HepG2 (cell line): ENCODE measurements at regions not wholly inside any gene's neighbourhood (a gene's known extent, or its start where the extent isn't known, plus 50 kb on each side); places are given as distances from the start of the nearest gene placed in this dataset.

Source experiments
- ARNT ChIP-seq: fragments of 450-650 bp; IDR thresholded peaks from 2 replicates; pipeline ENCODE4 v1.6.1; 2017
- ASH2L ChIP-seq: fragments of 300-600, 200-600 bp; sonication (generic); IDR thresholded peaks from 2 replicates; pipeline ENCODE4 v1.7.0; 2017; ENCODE audit warnings: low read depth, mild to moderate bottlenecking, moderate library complexity, mixed read lengths, low read length; ENCODE audit not compliant: insufficient read length
- ELF1 ChIP-seq: sonication (generic); formaldehyde crosslinking; IDR thresholded peaks from 2 replicates; pipeline ENCODE4 v1.4.0; 2020; ENCODE audit warnings: missing genetic modification reagents
- HNRNPLL ChIP-seq: fragments of 200-400 bp; formaldehyde crosslinking; IDR thresholded peaks from 2 replicates; pipeline ENCODE4 v1.6.1; 2017; ENCODE audit warnings: mild to moderate bottlenecking, low read depth, low read length; ENCODE audit not compliant: poor library complexity, severe bottlenecking
- HNRNPUL1 ChIP-seq: fragments of 200-400 bp; formaldehyde crosslinking; IDR thresholded peaks from 2 replicates; pipeline ENCODE4 v1.6.1; 2017; ENCODE audit warnings: low read depth, mild to moderate bottlenecking, low read length, moderate library complexity
- POLR2A ChIP-seq, 2 experiments: IDR thresholded peaks; 2 replicates each; pipeline ENCODE4 v1.6.1; 2011; ENCODE audit warnings: low read depth in 2 of 2, low read length in 2 of 2, mild to moderate bottlenecking in 1 of 2, moderate library complexity in 1 of 2; ENCODE audit not compliant: insufficient read depth in 1 of 2
- STAT5B ChIP-seq: sonication (generic); formaldehyde crosslinking; IDR thresholded peaks from 2 replicates; pipeline ENCODE4 v1.4.0; 2020; ENCODE audit warnings: missing genetic modification reagents
- TRIM24 ChIP-seq: sonication (generic); formaldehyde crosslinking; IDR thresholded peaks from 2 replicates; pipeline ENCODE4 v1.8.0; 2022; ENCODE audit warnings: mild to moderate bottlenecking, missing genetic modification reagents
- ZNF337 ChIP-seq: sonication (generic); formaldehyde crosslinking; IDR thresholded peaks from 2 replicates; pipeline ENCODE4 v1.5.1; 2020; ENCODE audit warnings: missing genetic modification reagents, low read depth, mild to moderate bottlenecking, borderline replicate concordance
- ZNF383 ChIP-seq: sonication (generic); formaldehyde crosslinking; IDR thresholded peaks from 2 replicates; pipeline ENCODE4 v1.4.0; 2020; ENCODE audit warnings: missing genetic modification reagents, mild to moderate bottlenecking, borderline replicate concordance
- ZNF839 ChIP-seq: sonication (generic); formaldehyde crosslinking; IDR thresholded peaks from 2 replicates; pipeline ENCODE4 v1.4.0; 2020; ENCODE audit warnings: missing genetic modification reagents, mild to moderate bottlenecking, borderline replicate concordance
- TF ChIP-seq, protein P1 (sequence below): sonication (generic); formaldehyde crosslinking; conservative IDR thresholded peaks from 2 replicates; pipeline ENCODE4 v1.4.0; 2020; ENCODE audit warnings: missing genetic modification reagents
- TF ChIP-seq, protein P2 (sequence below): IDR thresholded peaks from 2 replicates; pipeline ENCODE4 v1.6.1; 2016; ENCODE audit warnings: missing genetic modification reagents, missing compliant biosample characterization
- TF ChIP-seq, protein P3 (sequence below): sonication (generic); formaldehyde crosslinking; conservative IDR thresholded peaks from 2 replicates; pipeline ENCODE4 v1.4.0; 2020; ENCODE audit warnings: missing genetic modification reagents

DNA sequence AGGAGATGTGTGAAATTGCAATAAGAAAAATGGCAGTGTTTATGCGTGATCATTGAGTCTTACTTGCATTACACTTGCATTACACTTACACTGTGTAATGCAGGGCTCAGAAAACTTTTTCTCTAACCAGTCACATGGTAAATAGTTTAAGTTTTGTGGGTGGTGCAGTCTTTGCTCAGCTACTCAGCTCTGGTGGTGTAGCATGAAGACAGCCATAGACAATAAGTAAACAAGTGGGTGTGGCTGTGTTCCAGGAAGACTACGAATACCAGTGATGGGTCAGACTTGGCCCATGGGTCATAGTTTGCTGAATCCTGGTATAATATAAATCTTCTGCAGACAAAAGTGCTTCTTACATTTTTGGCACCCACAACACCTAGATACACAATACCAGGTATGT is 115.6 kb upstream of the CYP1B1 start:
- TF ChIP-seq ZNF383 (CRISPR knock-in tag) (no peak), ARNT (no peak), HNRNPUL1 (no peak), TRIM24 (CRISPR knock-in tag) (no peak), POLR2A (IDR thresholded peaks at IDR 0.05; ENCODE audit: insufficient read depth in 1 of 2, low read depth in 2 of 2, low read length in 2 of 2) (no peak), ZNF839 (CRISPR knock-in tag) (no peak), HNRNPLL (no peak), ELF1 (no peak), STAT5B (CRISPR knock-in tag) (no peak), ZNF337 (CRISPR knock-in tag) (no peak), ASH2L (no peak)
- TF ChIP-seq, protein P1, sequence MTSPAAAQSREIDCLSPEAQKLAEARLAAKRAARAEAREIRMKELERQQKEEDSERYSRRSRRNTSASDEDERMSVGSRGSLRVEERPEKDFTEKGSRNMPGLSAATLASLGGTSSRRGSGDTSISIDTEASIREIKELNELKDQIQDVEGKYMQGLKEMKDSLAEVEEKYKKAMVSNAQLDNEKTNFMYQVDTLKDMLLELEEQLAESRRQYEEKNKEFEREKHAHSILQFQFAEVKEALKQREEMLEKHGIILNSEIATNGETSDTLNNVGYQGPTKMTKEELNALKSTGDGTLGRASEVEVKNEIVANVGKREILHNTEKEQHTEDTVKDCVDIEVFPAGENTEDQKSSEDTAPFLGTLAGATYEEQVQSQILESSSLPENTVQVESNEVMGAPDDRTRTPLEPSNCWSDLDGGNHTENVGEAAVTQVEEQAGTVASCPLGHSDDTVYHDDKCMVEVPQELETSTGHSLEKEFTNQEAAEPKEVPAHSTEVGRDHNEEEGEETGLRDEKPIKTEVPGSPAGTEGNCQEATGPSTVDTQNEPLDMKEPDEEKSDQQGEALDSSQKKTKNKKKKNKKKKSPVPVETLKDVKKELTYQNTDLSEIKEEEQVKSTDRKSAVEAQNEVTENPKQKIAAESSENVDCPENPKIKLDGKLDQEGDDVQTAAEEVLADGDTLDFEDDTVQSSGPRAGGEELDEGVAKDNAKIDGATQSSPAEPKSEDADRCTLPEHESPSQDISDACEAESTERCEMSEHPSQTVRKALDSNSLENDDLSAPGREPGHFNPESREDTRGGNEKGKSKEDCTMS (CRISPR knock-in tag): no peak
- TF ChIP-seq, protein P2, sequence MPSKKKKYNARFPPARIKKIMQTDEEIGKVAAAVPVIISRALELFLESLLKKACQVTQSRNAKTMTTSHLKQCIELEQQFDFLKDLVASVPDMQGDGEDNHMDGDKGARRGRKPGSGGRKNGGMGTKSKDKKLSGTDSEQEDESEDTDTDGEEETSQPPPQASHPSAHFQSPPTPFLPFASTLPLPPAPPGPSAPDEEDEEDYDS: no peak
- TF ChIP-seq, protein P3, sequence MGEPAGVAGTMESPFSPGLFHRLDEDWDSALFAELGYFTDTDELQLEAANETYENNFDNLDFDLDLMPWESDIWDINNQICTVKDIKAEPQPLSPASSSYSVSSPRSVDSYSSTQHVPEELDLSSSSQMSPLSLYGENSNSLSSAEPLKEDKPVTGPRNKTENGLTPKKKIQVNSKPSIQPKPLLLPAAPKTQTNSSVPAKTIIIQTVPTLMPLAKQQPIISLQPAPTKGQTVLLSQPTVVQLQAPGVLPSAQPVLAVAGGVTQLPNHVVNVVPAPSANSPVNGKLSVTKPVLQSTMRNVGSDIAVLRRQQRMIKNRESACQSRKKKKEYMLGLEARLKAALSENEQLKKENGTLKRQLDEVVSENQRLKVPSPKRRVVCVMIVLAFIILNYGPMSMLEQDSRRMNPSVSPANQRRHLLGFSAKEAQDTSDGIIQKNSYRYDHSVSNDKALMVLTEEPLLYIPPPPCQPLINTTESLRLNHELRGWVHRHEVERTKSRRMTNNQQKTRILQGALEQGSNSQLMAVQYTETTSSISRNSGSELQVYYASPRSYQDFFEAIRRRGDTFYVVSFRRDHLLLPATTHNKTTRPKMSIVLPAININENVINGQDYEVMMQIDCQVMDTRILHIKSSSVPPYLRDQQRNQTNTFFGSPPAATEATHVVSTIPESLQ (CRISPR knock-in tag): no peak
